GM21390 (cell line): ENCODE measurements at regions not wholly inside any gene's neighbourhood (a gene's known extent, or its start where the extent isn't known, plus 50 kb on each side); places are given as distances from the start of the nearest gene placed in this dataset.

Source experiments
- ATAC-seq: cut with Tn5 transposase; IDR thresholded peaks from one replicate; pipeline ENCODE4 v1.9.1; 2021; ENCODE audit not compliant: unreplicated experiment

GRCh38 chr6:167672738-167673137 lies 154.0 kb upstream of the AFDN start:
- ATAC-seq = no peak

DNA sequence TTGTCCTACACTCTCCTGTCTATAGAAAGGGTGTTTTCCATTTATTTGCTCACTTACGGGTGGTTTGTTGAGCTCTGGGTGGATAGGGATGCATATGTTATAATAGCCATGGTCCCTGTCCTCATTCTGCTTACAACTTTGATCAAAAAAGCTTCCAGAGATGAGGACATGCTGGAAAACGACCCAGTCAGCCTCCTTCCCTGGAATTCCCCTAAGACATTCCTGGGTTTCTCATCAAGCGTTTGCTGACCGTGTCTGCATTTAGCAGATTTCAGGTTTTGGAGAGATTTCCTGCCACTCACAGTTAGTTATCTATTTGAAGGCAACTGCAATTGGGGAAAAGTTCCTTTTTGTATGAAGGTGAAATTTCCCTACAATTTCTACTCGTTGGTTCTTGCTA lies 152.8 kb upstream of the AFDN start:
- ATAC-seq = no peak

DNA sequence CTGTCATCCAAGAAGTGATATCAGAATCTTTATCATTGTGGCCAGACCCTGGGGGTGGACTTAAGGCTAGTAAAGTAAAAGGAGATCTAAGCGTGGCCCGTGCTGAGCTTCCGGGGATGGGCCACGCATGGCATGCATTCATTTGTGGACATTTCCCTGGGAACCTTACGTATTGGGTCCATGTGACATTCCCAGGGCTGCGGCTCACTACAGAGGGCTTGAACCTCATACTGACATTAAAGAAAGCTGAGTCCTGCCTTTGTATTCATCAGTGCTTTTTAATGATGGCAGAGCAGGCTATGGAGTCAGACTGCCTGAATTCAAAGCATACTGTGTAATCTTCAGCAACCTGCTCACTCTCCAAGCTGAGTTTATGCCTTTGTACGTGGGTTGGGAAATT lies 152.2 kb upstream of the AFDN start:
- no peak for ATAC-seq

GRCh38 chr6:167676000-167676665 lies 150.6 kb upstream of the AFDN start:
- no peak for ATAC-seq

GRCh38 chr6:167676666-167677421 lies 149.9 kb upstream of the AFDN start:
- no peak for ATAC-seq

GRCh38 chr6:167677422-167677789 lies 149.3 kb upstream of the AFDN start:
- no peak for ATAC-seq

DNA sequence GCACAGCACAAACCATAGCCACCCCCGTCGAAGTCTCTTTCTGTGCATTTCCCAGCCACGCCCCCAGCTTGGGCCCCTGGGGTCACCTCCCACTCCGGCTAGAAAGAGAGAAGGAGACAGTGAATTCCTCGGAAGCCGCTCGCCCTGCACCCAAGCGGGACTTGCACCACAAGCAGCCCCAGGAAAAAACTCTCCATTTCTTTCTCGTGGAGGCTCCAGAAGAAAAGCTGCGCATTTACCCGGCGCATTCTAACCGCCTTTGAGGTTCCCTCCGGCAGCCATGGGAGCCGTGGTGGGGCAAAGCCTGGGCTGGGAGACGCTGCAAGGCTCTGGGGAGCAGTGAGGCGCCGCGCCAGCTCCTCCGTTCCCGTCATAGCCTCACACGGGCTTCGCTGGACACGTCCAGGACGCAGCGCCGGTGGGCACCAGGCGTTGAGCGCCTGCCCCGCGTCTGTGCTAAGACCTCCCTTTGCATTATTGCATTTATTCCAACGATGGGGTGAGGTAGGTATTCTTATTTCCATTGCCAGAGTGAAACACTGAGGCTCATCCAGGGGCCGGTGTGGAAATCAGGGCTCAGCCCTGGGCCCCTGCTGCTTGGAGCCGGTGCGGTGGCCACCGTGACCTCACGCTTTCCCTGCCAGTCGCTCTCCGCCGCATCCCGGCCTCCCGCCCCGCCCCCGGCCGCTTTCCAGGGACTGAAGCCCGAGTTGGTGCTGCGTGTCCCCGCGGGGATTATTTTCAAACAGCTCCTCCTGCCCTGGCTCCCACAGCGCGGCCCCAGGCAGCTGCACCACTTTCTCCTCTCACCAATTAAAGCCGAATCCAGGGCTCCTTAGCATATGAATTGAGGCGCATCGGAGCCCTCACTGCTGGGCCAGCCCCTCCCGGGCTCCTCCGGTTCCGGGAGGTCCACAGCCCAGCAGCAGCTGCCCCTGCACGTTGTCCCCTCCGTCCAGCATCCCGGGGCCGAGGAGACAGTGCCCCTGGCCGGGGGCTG lies 148.3 kb upstream of the AFDN start:
- ATAC-seq = no peak

GRCh38 chr6:167679122-167679736 lies 147.5 kb upstream of the AFDN start:
- ATAC-seq = no peak

DNA sequence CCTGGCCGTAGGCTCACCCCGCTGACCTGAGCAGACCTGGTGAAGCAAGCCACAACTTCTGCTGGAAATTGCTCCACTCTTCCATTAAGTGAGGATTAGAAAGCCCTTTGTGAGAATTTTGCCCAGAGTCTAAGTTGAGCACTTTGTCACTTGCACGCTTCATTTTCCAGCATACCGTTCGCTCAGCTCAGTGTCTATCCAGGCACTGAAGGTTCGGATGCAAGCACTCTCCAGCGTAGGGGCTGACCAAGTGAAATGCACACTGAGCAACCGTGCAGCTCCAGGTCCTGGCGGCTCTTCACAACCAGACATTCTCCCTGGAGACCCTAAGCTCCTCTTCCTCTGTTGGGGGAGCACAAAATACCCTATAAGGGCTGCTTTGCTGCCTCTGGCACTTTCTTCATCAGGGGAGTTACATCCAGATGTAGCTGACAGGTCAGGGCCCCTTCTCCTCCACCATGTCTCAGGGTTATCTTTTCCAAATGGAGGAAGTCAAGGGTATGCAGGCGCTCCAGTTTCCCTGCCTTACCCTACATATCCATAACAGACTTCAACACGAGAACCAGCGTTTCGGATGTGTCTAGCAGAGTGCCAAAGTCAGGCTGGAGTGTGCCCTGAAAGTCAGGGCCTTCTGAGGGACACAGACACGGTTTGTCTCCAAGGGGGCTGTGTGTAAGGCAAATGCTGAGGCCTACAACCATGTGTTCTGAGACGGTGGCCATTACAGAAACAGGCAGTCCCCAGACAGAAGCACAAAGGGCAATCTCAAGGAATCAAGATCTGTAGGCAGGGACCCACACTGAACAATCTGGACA lies 146.7 kb upstream of the AFDN start:
- no peak for ATAC-seq

- no peak for ATAC-seq
Observed at GRCh38 chr6:167680605-167681149, 146.0 kb upstream of the AFDN start.

GRCh38 chr6:167682125-167682524 lies 144.6 kb upstream of the AFDN start:
- no peak for ATAC-seq

GRCh38 chr6:167682546-167683027 lies 144.1 kb upstream of the AFDN start:
- no peak for ATAC-seq

GRCh38 chr6:167683028-167683862 lies 143.5 kb upstream of the AFDN start:
- ATAC-seq = no peak

- no peak for ATAC-seq
Observed at GRCh38 chr6:167684276-167685104, 142.2 kb upstream of the AFDN start.

- no peak for ATAC-seq
Observed at GRCh38 chr6:167685654-167686053, 141.1 kb upstream of the AFDN start.

DNA sequence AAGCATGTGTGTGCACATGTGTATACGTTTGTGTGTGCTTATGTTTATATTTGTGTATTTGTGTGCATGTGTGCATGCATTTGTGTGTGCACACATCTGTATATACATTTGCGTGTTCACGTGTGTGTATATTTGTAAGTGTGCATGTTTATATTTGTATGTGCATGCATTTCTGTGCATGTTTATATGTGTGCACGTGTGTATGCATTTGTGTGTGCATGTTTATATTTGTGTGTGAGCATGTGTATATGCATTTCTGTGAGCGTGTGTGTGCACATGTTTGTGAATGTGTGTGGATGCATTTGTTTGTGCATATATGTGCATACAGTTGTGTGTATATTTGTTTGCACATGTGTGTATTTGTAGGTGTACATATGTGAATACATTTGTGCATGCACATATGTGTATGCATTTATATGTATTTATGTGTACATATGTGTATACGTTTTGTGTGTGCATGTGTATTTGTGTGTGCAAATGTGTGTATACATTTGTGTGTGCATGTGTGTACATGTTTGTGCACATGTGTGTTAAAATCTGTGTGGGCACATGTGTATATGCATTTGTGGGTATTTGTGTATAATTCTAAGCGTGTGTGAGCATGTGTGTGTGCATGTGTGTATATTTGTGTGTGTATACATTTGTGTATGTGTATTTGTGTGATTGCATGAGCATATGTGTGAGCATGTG lies 140.4 kb upstream of the AFDN start:
- no peak for ATAC-seq

- ATAC-seq = no peak
Observed at GRCh38 chr6:167687116-167687725, 139.5 kb upstream of the AFDN start.
